Testis (tissue), 2 donors: ENCODE measurements at regions not wholly inside any gene's neighbourhood (a gene's known extent, or its start where the extent isn't known, plus 50 kb on each side); places are given as distances from the start of the nearest gene placed in this dataset.

Experiments used
- DNase-seq: peaks from one replicate; pipeline ENCODE4 v3.0.0-alpha.2; 2019
- H3K27ac ChIP-seq, 2 donors: fragments of 200-600 bp; sonication (generic); one replicate each; pipeline ENCODE4 v1.5.1; 2019
- H3K27me3 ChIP-seq: fragments of 200-600 bp; sonication (generic); one replicate; pipeline ENCODE4 v1.5.1; 2019
- H3K36me3 ChIP-seq: fragments of 200-600 bp; sonication (generic); one replicate; pipeline ENCODE4 v1.5.1; 2017; ENCODE audit warnings: low read depth; ENCODE audit errors: missing control alignments
- H3K4me1 ChIP-seq: fragments of 200-600 bp; sonication (generic); one replicate; pipeline ENCODE4 v1.5.1; 2019
- H3K4me3 ChIP-seq, 2 donors: fragments of 200-600 bp; sonication (generic); one replicate each; pipeline ENCODE4 v1.5.1; 2017 to 2019
- H3K9me3 ChIP-seq: fragments of 200-600 bp; sonication (generic); one replicate; pipeline ENCODE4 v1.5.1; 2017
- POLR2A ChIP-seq: fragments of 450-650 bp; IDR thresholded peaks from one replicate; pipeline ENCODE4 v1.6.1; 2017; ENCODE audit warnings: antibody characterized with exemption, mild to moderate bottlenecking, moderate library complexity
- WGBS, 2 donors: methylation state at CpG; one replicate each; pipeline ENCODE4 v1.1.5; 2018; 5-methylcytosine and 5-hydroxymethylcytosine counted together
- intact Hi-C: fragments of 100-400 bp; cut with DNase I; formaldehyde crosslinking; loops from one replicate; pipeline ENCODE4 v1.15.1; 2023; ENCODE audit warnings: low total_unique reads
- TF ChIP-seq, protein P1 (sequence below), 3 experiments: fragments of 450-650 bp in 2 of 3; fragments of 200-600 bp in 1 of 3; sonication (generic) in 1 of 3; IDR thresholded peaks; one replicate each; pipeline ENCODE4 v1.5.1; 2016 to 2019; ENCODE audit warnings: antibody characterized with exemption in 3 of 3, mild to moderate bottlenecking in 2 of 3, moderate library complexity in 1 of 3

DNA sequence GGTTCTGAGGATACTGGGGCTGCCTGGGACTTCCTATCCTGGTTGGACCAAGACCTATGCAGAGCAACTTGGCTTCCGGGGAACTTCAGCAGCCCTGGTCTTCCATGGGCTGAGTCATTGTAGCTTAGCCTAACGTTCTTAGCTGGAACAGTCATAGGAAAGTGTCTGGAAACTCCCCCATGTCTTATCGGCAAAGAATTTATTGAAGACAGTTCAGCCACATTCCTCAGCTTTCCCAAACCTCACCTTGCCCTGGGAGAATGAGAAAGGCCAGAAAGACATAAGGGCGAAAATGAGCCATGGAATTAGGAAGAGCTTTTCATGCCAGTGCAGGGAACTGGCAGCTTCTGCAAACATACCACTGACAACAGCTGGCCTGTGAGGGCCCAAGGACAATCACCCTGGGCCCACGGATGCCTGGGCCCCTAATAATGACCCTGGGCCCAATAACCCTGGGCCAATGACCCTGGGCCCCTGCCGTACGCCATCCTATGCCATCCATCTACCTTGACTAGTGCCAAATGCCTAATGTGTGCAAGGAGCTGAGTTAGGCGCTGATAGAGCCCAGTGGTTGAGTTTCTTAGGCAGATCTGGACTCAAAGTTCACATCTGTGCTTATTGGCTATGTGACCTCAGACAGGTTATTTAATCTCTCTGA, 114.4 kb upstream of the GADD45A start:
- H3K27me3 ChIP-seq: no peaks in the 10 kb centered on the region
- no peak for DNase-seq
- H3K36me3 ChIP-seq: no peaks in the 10 kb centered on the region
- H3K9me3 ChIP-seq: no peaks in the 10 kb centered on the region
- no peak overlapping the region for H3K27ac ChIP-seq
- no peaks in the 10 kb centered on the region for H3K4me1 ChIP-seq
- TF ChIP-seq, protein P1, sequence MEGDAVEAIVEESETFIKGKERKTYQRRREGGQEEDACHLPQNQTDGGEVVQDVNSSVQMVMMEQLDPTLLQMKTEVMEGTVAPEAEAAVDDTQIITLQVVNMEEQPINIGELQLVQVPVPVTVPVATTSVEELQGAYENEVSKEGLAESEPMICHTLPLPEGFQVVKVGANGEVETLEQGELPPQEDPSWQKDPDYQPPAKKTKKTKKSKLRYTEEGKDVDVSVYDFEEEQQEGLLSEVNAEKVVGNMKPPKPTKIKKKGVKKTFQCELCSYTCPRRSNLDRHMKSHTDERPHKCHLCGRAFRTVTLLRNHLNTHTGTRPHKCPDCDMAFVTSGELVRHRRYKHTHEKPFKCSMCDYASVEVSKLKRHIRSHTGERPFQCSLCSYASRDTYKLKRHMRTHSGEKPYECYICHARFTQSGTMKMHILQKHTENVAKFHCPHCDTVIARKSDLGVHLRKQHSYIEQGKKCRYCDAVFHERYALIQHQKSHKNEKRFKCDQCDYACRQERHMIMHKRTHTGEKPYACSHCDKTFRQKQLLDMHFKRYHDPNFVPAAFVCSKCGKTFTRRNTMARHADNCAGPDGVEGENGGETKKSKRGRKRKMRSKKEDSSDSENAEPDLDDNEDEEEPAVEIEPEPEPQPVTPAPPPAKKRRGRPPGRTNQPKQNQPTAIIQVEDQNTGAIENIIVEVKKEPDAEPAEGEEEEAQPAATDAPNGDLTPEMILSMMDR (IDR thresholded peaks at IDR 0.05): no peak
- TF ChIP-seq POLR2A: no peak
- intact Hi-C loops: no loop called here
- 48 to 51% methylated on average over 8 of the region's 8 CpGs for WGBS, 2 donors
- H3K4me3 ChIP-seq: no peak overlapping the region

DNA sequence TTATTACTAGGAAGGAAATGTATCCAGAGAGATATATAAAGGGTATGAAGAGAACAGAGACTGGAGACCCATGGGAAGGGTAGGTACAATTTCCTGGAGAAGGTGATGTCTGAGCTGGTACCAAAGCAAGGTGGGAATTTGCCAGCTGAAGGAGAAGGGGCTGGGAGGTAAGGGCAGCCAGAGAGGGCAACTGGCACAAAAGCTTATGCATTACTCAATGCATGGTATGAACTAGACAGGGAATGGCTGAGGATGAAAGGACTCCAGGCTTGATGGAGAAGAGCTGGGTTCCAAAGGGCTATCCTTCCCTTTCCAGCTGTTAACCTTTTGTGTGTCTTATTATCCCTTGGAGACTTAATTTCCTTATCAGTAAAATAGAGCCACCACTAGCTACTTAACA, 113.6 kb upstream of the GADD45A start:
- no peak overlapping the region for H3K27ac ChIP-seq
- H3K36me3 ChIP-seq: no peaks in the 10 kb centered on the region
- TF ChIP-seq, protein P1 (IDR thresholded peaks at IDR 0.05): no peak
- no peak for TF ChIP-seq POLR2A
- intact Hi-C loops: no loop called here
- H3K4me1 ChIP-seq: no peaks in the 10 kb centered on the region
- H3K27me3 ChIP-seq: no peaks in the 10 kb centered on the region
- no peak for DNase-seq
- H3K9me3 ChIP-seq: no peaks in the 10 kb centered on the region
- H3K4me3 ChIP-seq: no peak overlapping the region

DNA sequence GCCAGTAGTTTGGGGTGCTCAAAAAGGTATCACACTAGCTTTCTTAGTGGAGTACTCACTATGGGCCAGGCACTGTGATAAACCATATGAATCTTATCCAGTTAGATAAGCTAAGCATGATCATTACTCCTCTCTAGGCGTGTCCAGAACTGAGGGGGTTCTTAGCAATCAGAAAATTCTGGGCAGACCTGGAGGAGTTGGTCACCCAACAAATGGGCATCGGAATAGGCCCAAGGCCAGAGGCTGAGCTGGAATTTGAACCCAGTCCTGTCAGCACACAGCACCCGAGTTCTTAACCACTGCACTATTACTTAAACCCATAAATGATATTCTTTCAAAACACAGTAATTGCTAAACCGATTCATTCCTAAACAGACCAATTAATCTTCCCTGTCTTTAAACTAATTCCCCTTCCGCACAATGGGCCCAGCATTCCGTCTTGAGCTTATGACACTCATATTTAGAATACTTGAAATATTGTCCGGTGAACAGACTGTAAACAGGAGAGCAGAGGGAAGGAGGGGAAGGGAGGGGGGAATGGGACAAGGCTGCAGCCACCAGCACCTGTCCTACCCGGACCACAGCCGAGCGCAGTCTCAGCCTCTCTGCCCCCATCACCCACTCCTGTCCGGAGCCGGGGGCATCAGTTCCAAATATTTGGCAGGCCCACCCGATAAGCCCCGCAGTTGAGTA, 113.0 kb upstream of the GADD45A start:
- no peak overlapping the region for H3K27ac ChIP-seq
- 86 to 95% methylated on average over 14 of the region's 14 CpGs for WGBS, 2 donors
- TF ChIP-seq, protein P1 (IDR thresholded peaks at IDR 0.05): no peak
- no peak for TF ChIP-seq POLR2A
- H3K9me3 ChIP-seq: no peaks in the 10 kb centered on the region
- no peaks in the 10 kb centered on the region for H3K36me3 ChIP-seq
- no peaks in the 10 kb centered on the region for H3K4me1 ChIP-seq
- H3K4me3 ChIP-seq: no peak overlapping the region
- no peak for DNase-seq
- no peaks in the 10 kb centered on the region for H3K27me3 ChIP-seq
- intact Hi-C loops: no loop called here

DNA sequence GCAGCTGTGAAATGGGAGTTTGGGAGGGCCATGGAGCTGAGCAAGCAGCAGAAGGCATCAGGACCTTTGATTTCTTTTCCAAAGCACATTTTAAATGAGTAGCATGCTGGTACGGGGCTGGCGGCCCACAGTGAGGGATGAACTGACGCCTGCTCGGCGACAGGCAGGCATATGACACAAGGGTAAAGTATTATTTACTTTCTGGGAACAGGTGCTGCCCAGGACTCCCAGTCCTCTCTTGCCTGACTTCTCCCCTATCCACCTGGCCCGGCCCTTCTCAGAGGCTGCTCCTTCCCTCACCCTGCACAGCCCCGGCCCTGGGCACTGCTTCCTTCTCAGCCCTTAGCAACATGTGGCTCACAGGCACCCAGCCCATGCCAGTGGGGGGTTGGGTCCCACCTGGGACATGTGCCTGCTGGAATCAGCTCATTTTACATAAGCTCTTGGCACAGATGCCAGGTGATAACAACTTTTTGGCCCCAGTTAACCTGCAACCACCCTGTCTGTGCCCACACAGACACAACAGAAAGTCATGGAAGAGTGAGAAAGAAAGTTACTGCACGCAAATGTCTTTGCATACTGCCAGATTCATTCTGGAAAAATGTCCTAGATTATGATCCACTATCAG, 112.3 kb upstream of the GADD45A start:
- Histone ChIP-seq H3K36me3 (no peaks in the 10 kb centered on the region), H3K4me1 (no peaks in the 10 kb centered on the region), H3K27me3 (no peaks in the 10 kb centered on the region), H3K27ac (no peak overlapping the region), H3K4me3 (no peak overlapping the region), H3K9me3 (no peaks in the 10 kb centered on the region)
- TF ChIP-seq POLR2A: no peak
- TF ChIP-seq, protein P1 (IDR thresholded peaks at IDR 0.05): no peak
- no peak for DNase-seq
- intact Hi-C loops: no loop called here
- WGBS, 2 donors: 80 to 83% methylated on average over 8 of the region's 8 CpGs
